GM12891 (cell line): ENCODE measurements at regions not wholly inside any gene's neighbourhood (a gene's known extent, or its start where the extent isn't known, plus 50 kb on each side); places are given as distances from the start of the nearest gene placed in this dataset.

Experiments used
- POLR2A ChIP-seq: IDR thresholded peaks from 2 replicates; pipeline ENCODE4 v1.6.1; 2011; ENCODE audit warnings: low read depth, low read length, control low read depth
- POLR2AphosphoS5 ChIP-seq: IDR thresholded peaks from 2 replicates; pipeline ENCODE4 v1.6.1; 2011; ENCODE audit warnings: low read depth, low read length, control low read depth
- TAF1 ChIP-seq: IDR thresholded peaks from 2 replicates; pipeline ENCODE4 v1.6.1; 2011; ENCODE audit warnings: low read depth, low read length, control low read depth

DNA sequence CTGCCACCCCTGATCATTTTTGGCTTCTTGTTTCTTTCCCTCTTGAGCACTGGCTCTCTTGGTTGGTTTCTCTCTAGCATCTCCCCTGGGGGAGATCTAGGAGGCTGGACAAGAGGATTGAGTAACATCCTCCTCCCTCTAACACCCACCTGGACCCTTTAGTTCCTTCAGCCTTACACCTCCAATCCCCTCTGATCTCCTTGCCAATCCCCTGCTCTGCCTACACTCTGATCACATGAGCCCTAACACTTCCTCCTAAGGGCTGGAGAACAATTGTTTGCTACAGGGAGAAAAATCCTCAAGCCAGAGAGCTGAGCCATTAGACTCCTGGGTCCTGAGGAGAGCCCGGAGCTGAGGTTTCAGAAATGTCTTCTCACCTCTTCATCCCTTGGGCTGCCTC lies 65.9 kb upstream of the ADGRL1 start:
- TF ChIP-seq POLR2A (no peak), POLR2AphosphoS5 (no peak), TAF1 (no peak)
